A172 (cell line): ENCODE measurements at regions not wholly inside any gene's neighbourhood (a gene's known extent, or its start where the extent isn't known, plus 50 kb on each side); places are given as distances from the start of the nearest gene placed in this dataset.
A peak's percentile ranks its signal among the peaks of the same experiment; 100 is the strongest.

Experiments used
- DNase-seq: peaks from one replicate; pipeline ENCODE4 v3.0.0-alpha.2; 2015; ENCODE audit warnings: low spot score

GRCh38 chr1:14100919-14101318 lies 400.9 kb downstream of the PRDM2 start:
- no peak for DNase-seq

DNA sequence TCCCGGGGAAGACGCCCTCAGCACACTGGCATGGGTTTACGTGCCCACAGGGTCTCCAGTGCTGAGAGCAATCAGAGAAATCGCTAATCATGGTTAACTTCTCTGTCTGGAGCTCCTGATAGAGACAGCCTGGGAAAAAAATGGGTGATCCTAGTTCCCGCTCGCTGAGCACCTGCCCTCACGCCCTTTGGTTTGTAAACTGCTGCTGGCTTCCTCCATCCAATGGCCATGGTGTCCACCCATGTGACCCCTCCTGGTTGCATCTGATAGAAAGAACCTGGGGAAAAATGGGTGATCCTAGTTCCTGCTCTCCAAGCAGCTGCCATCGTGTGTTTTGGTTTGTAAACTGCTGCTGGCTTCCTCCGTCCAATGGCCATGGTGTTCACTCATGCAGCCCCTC lies 402.2 kb downstream of the PRDM2 start:
- DNase-seq = no peak

DNA sequence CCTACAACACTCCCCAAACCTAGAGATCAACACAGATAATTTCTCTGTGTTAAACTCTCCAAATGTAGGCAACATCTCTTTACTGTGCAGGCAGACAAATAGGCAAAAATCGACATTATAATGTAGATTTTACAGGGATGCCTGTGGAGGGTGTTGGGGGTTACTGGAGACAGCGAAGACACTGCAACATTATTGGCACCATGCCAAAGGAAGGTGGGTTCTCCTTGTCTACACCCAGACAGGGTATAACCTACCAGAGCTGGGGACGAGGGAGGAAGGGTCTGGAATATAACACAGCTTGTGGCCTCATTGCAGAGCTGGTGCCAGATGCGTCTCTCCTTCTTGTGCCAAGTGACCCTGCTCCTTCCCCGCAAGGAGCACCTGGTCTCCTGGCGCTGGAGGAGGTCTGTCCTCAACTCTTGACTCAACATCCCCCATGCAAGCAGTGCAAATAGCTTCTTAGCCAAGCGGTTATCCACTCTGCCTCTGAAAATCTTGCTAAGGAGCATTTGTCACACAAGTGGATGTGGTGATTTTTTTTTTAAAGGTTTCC lies 404.0 kb downstream of the PRDM2 start:
- no peak for DNase-seq

DNA sequence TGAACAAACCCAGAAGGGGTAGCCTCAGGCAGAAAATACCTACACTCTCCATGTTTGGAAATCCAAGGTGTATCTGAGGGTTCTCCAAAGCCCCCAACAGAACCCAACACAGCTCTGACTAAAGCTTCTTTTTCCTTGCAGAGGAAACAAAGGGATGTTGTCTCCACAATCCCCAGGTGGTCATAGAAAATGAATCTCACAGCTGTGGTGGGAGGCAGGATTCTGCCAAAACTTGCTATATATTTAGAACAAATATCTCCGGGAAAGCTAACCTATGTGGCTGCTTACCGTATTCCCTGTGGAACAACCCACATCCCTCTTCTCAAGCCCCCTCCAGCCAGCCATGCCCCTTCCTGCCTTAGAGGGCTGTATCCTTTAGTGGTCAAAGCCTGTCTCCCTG lies 406.1 kb downstream of the PRDM2 start:
- DNase-seq = no peak

- no peak for DNase-seq
Observed at GRCh38 chr1:14106679-14107313, 406.8 kb downstream of the PRDM2 start.

DNA sequence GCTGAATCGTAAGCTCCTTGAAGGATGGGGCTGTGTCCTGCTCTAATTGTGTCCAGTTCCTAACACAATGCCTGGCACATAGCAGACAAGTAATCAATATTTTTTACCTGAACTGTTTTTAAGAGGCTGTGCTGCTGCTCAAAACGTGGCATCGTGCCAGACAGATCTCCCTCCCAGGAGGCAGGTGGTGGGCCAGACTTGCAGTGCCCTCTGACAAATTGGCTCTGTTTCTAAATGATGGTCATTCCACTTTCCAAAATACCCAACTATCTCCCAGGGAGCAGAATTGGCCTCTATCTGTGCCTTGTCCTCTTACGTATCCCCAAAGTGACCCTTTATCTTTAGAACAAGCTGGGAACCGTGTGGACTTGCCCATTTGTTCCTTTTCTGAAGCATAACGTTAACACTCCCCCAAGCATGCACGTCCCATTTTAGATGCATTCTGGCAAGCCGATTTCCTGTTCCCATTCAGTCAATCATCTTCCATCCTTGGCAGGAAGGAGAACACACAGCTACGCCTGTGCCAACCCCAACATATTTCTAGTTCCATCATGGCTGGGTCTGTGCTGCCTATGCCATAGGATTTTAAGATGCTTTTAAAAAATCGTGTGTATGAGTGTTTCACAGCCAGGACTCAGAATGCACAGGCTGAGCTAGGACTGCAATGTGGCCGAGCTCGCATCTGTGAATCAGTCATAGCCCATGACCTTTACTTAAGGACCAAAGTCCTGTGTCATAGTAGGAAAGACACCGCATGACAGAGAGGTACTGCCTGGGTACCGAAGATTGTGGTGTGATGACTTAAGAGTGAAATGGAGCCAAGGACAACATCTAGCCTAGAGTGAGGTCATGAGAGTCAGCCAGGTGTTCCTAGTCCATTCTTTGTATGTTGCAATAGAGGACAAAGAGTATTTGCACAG lies 408.6 kb downstream of the PRDM2 start:
- peak; percentile 1 for DNase-seq

- DNase-seq = no peak
Observed at GRCh38 chr1:14109276-14109635, 409.3 kb downstream of the PRDM2 start.

DNA sequence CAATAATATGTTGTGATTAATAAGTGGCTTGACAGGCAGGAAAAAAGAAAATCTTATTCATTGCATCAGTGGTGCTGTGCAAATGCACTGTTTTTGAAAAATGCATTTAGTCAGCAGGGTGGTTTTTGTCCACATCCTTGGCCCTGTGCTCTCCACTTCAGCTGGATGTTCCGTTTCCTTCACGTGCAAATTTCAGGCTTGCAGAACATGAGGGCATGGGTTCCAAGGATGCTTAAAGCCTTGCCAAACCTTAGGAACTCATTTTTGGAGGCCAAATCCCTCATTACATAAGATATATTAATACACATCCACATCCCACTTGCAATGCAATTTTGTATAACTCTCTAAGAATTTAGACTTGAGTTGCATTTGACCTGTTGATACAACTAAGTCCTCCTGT lies 410.1 kb downstream of the PRDM2 start:
- DNase-seq = no peak

DNA sequence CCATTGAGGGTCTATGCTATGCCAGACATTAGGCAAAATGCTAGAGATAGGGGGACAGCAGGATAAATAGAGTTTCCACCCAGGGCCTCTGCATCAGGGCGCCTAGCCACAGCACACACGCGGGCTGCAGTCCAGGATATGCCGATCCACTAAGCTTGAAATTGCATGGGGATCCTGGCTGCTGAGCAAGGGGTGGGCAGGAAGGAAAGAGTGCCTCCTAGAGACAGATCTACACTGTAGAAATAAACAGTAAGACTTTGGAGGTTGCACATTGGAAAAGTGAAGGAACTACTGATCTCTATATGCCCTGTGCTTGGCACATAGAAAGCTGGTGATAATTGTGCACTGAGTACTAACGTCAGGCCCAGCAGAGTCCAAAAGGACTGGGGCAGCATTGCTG lies 411.1 kb downstream of the PRDM2 start:
- DNase-seq = no peak

DNA sequence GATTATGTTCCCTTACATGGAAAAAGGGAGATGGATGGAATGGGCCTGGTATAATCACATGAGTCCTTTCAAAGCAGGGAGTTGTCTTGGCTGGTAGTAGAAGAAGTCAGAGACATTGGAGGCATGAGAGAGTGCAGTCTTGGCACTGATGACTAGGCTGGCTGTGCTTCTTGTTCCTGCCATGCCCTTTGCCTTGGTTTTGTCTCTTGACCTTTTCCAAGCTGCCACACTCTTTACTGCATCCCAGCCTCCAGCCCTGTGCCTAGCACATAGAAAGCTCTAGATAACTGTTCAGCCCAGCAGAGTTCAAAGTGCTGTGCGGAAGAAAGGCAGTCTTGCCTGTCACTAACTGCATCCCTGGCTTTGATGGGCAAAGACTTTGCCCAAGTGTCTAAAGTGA lies 412.6 kb downstream of the PRDM2 start:
- no peak for DNase-seq

GRCh38 chr1:14113271-14113670 lies 413.3 kb downstream of the PRDM2 start:
- DNase-seq = no peak

DNA sequence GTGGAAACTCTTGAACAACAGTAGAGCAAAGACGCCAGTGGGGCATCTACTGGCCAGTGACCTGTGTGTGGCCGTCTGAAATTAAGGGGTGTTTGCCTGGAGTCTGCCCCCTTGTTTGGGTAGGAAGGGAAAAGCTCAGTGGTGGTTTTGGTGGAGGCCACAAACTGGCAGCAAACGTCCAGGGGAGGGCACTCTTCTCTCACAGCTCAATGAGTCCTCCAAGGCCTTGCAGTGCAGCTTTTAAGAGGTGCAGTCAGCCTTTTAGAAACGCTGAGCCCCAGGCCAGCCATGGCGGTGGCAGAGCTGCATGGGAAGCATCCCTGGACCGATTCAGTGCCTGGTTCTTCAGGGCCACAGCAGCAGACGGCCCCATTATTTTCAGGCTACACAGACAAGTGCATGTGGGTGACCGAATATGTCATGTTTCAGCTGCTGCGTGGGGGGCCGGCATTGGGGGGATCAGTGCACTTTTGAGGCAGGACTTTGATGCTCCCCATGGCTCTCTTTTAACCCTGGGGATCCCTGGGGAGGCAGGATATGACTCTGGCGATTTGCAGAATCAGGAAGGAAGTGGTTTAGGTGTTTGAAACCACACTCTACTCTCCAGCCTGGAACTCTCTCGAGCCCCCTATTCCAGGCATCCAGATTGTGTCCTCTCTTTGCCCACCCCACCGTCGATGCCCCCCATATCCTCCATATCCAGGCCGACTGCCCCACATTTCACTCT lies 414.0 kb downstream of the PRDM2 start:
- DNase-seq = peak; percentile 52

GRCh38 chr1:14115976-14116375 lies 416.0 kb downstream of the PRDM2 start:
- DNase-seq = no peak

GRCh38 chr1:14117700-14118099 lies 417.7 kb downstream of the PRDM2 start:
- no peak for DNase-seq

DNA sequence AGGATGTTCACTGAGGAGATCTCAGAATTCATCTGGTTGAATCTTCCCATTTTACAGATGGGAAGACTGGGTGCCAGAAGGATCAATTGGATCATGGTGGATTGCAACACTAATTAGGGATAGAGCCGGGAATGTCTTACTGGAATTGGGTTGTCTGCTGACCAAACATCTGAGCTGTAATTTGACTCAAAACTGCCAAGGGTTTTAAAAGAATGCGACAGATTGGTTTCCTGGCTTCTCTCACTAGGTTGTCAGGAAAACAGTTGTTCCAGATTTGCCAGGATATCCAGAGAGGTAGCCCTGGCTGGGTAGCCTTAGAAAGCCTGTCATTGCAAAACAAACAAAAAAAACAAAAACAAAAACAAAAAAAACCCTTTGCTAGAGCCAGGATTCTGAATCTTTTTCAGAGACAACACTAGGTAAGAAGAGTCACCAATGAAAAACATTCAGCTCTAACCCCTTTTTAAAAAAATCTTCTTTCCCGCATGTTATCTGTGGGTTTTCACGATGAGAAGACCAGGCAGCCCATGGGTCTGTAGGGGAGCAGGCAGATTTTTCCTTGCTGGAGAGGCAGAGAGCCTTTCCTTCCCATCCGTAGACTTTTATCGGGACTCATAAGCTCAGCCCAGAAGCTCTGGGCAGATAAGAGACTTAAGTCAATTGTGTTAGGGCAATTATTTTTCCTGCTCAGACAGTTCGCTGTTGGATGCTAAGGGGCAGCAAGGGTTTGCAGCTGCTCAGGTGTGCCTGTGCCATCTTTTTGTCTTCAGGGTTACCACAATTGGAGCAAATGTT lies 418.9 kb downstream of the PRDM2 start:
- DNase-seq = no peak

- DNase-seq = no peak
Observed at GRCh38 chr1:14120895-14121294, 420.9 kb downstream of the PRDM2 start.

DNA sequence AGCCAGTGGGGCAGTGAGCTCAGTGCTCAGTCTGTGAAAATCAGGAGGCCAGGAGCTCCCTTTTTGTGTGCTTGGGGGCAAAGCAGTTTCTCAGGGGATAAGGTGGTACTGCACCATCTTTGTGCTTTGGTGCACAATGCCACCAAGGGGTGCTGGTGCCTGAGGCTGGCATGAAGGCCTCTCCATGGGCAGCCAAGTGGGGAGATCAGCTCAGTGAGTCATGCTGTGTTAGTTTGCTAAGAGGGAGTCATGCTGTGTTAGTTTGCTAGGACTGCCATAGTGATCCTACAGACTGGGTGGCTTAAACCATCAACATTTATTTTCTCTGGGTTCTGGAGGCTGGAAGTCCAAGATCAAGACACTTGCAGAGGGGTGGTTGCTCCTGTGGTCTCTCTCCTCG lies 428.1 kb downstream of the PRDM2 start:
- peak; percentile 24 for DNase-seq

GRCh38 chr1:14129009-14129408 lies 429.0 kb downstream of the PRDM2 start:
- DNase-seq = no peak

DNA sequence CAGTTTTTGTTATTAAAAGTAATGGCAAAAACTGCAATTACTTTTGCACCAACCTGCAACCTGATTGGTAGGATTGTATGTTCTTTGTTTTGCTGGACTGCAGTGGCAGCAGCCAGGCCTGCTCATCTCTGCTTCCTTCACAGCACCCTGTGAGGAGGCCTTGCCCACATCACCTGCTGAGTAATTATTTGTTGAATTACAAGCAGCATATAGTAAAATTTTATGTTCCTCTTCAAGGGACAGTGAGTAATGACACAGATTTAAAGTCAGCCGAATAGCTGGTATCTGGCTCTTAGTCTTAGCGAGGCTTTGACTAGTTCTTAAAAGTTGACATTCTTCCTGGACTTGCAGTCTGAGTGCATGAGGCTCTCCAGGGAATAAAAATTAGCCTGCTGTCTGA lies 435.1 kb downstream of the PRDM2 start:
- DNase-seq = no peak

DNA sequence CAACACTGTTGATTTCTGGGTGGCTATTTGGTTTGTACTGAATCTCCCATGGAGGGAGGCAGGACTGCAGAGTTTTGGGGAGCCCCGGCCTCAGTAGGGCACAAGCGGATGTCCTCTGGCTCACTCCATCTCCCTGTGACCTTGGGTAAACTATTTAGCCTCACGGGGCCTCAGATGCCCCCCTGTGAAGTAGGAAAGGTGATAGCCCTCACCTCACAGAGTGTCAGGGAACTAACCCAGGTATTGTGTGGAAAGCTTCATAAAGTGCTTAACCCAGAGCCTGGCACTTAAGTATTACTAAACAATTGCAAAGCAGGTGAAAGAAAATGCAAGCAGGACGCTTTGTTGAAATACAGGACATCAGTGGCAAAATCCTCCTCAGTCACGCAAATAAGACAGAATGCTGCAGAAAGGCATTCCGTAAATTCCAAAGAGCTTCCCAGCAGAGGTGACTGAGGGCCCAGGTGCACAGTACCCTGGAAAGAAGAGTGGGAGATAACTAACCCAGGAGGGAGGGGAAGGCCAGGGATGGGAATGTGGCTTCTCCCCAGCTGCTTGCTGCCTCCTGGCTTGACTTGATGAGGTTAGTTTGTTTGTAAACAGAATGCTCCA lies 436.3 kb downstream of the PRDM2 start:
- no peak for DNase-seq

DNA sequence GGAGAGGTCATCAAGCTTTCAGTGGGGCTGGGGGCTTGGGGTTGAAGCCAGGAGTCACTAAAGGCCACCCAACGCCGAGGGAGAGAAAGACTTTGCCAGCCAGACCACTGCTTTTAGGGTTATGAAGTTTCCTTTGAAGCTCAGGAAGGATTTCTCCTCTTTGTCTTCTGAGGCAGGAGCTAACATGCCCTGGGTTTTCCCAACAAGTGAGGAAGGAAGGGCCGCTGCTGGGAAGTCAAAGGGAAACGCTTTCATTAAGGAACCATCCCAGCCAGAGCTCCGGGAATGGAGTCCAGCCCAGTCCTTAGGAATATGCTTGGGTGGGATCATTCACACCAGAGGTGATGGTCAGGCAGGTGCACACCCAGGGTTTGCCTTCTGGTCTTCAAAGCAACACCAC lies 436.9 kb downstream of the PRDM2 start:
- DNase-seq = no peak
